ENCODE measurements at regions not wholly inside any gene's neighbourhood (a gene's known extent, or its start where the extent isn't known, plus 50 kb on each side); places are given as distances from the start of the nearest gene placed in this dataset.

GRCh38 chr6:159617444-159617843 lies 75.6 kb downstream of the SOD2 start:
- no peak overlapping the region for H3K4me3 ChIP-seq
- intact Hi-C loops (cut with DNase I; ENCODE audit: low total_unique reads) = no loop called here
- no peak for TF ChIP-seq CTCF (IDR thresholded peaks at IDR 0.05)
- no peak for TF ChIP-seq POLR2A (IDR thresholded peaks at IDR 0.05)

GRCh38 chr6:159616456-159616855 lies 76.6 kb downstream of the SOD2 start:
- intact Hi-C loops (cut with DNase I; ENCODE audit: low total_unique reads) = no loop called here
- Histone ChIP-seq H3K9me3 (peaks cover 0 to 13% of the 10 kb centered on the region in 2 donors), H3K36me3 (no peaks in the 10 kb centered on the region), H3K4me1 (no peaks in the 10 kb centered on the region), H3K4me3 (no peak overlapping the region), H3K27me3 (no peaks in the 10 kb centered on the region), H3K27ac (no peak overlapping the region)
- no peak for DNase-seq
- TF ChIP-seq POLR2A (IDR thresholded peaks at IDR 0.05) (no peak), CTCF (IDR thresholded peaks at IDR 0.05) (no peak)

More at GRCh38 chr6:159617444-159617843, 75.6 kb downstream of the SOD2 start:
- no peaks in the 10 kb centered on the region for H3K27me3 ChIP-seq
- peaks cover 0 to 13% of the 10 kb centered on the region in 2 donors for H3K9me3 ChIP-seq
- no peaks in the 10 kb centered on the region for H3K4me1 ChIP-seq
- H3K36me3 ChIP-seq = no peaks in the 10 kb centered on the region
- DNase-seq = no peak
- H3K27ac ChIP-seq = no peak overlapping the region

GRCh38 chr6:159615918-159616317 lies 77.1 kb downstream of the SOD2 start:
- intact Hi-C loops (cut with DNase I; ENCODE audit: low total_unique reads) = no loop called here
- Histone ChIP-seq H3K9me3 (peaks cover 0 to 13% of the 10 kb centered on the region in 2 donors), H3K36me3 (no peaks in the 10 kb centered on the region), H3K27me3 (no peaks in the 10 kb centered on the region), H3K4me3 (no peak overlapping the region), H3K4me1 (no peaks in the 10 kb centered on the region), H3K27ac (no peak overlapping the region)
- no peak for DNase-seq
- no peak for TF ChIP-seq POLR2A (IDR thresholded peaks at IDR 0.05)
- no peak for TF ChIP-seq CTCF (IDR thresholded peaks at IDR 0.05)

GRCh38 chr6:159610881-159611280 lies 82.2 kb downstream of the SOD2 start:
- Histone ChIP-seq H3K9me3 (peaks cover 0 to 4% of the 10 kb centered on the region in 2 donors), H3K27me3 (no peaks in the 10 kb centered on the region), H3K27ac (no peak overlapping the region), H3K4me3 (no peak overlapping the region), H3K36me3 (no peaks in the 10 kb centered on the region), H3K4me1 (no peaks in the 10 kb centered on the region)
- intact Hi-C loops (cut with DNase I; ENCODE audit: low total_unique reads) = no loop called here
- no peak for TF ChIP-seq POLR2A (IDR thresholded peaks at IDR 0.05)
- TF ChIP-seq CTCF (IDR thresholded peaks at IDR 0.05) = no peak
- no peak for DNase-seq

GRCh38 chr6:159609652-159610178 lies 83.3 kb downstream of the SOD2 start:
- TF ChIP-seq POLR2A (IDR thresholded peaks at IDR 0.05) = no peak
- TF ChIP-seq CTCF (IDR thresholded peaks at IDR 0.05) = no peak
- Histone ChIP-seq H3K27ac (no peak overlapping the region), H3K4me1 (no peaks in the 10 kb centered on the region), H3K4me3 (no peak overlapping the region), H3K27me3 (no peaks in the 10 kb centered on the region), H3K9me3 (peaks cover 0 to 4% of the 10 kb centered on the region in 2 donors), H3K36me3 (no peaks in the 10 kb centered on the region)
- DNase-seq = no peak
- intact Hi-C loops (cut with DNase I; ENCODE audit: low total_unique reads) = no loop called here
